ENCODE measurements at regions not wholly inside any gene's neighbourhood (a gene's known extent, or its start where the extent isn't known, plus 50 kb on each side); places are given as distances from the start of the nearest gene placed in this dataset.

DNA sequence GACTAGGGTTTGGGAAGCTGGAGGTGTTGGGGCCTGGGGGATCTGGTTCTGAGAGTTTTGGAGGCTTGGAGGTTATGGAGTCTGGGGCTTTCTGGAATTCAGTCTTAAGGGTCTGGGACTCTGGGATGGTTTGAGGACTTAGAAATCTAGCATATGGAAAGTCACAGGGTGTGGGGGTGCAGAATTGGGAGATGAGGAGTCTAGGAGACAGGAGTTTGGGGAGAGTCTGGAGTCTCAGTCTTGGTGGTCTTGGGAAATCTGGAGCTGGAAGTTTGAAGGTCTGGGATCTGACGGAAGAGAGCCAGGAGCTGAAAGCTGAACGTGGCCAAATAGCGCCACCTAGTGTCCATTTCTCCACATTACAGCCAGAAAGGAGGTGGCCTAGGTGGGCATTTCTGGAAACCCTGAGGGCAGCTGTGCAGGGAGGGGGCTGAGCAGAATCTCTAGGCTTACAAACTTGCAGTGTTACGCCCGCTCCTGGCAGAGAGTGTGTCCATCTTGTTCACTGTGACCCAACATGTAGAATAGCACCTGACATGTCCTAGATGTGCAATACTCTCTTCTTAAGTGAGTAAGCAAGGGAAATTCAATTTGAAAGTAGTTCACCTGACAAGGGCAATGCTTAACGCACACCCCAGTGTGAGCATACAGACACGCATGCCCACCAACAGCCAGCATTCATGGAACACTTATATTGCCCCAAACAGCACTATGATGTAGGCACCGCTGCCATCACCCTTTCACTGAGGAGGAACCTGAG lies 204.8 kb downstream of the TFCP2L1 start:
- TF ChIP-seq POU2F2 (IDR thresholded peaks at IDR 0.05; ENCODE audit: low read depth, low read length) (no peak), TAF1 (IDR thresholded peaks at IDR 0.05; ENCODE audit: low read depth, low read length) (no peak), SPI1 (IDR thresholded peaks at IDR 0.05; ENCODE audit: low read depth, low read length) (no peak), POLR2AphosphoS5 (IDR thresholded peaks at IDR 0.05; ENCODE audit: low read depth, low read length) (no peak)
- DNase-seq (ENCODE audit: insufficient read length, low spot score) = no peak
- peak; percentile 84 for FAIRE-seq

DNA sequence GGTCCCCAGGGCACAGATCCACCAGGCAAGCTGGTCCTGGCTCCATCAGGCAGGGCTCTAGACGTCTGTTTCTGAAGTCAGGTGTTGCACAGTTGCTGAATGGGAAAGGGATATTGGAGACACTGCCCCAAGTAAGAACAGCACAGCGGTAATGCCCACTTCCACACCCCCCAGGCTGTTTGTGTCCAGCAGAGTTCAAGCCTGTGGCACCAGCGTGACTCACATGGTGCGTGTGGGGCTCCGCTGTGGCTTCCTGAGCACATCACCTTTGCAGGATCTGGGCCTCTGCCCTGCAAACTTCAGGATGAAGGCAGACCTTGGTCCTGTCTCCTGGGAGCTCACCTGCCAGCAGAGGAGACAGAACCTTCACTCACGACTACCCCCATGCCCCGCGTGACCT lies 203.3 kb downstream of the TFCP2L1 start:
- FAIRE-seq (no peak), DNase-seq (ENCODE audit: insufficient read length, low spot score) (no peak)
- TF ChIP-seq PAX5 (IDR thresholded peaks at IDR 0.05; ENCODE audit: insufficient read depth, low read length, severe bottlenecking) (no peak), POLR2AphosphoS5 (IDR thresholded peaks at IDR 0.05; ENCODE audit: low read depth, low read length) (no peak), SPI1 (IDR thresholded peaks at IDR 0.05; ENCODE audit: low read depth, low read length) (no peak), POU2F2 (IDR thresholded peaks at IDR 0.05; ENCODE audit: low read depth, low read length) (no peak), POLR2A (IDR thresholded peaks at IDR 0.05; ENCODE audit: low read depth, low read length) (no peak), TAF1 (IDR thresholded peaks at IDR 0.05; ENCODE audit: low read depth, low read length) (no peak)

DNA sequence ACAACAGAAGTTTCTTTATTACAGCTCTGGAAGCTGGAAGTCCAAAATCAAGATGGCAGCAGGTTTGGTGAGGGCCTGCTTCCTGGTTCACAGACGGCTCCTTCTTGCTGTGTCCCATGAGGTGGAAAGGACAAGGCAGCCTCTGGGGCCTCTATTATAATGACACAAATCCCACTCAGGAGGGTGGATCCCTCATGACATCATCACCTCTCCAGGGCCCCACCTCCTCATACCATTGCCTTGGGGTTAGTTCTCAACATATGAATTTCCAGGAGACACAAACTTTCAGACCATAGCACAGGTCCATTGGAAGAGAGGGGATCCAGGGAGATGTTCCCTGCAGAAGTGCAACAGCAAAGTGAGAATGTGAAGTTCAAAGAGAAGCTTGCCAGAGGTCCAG lies 202.8 kb downstream of the TFCP2L1 start:
- DNase-seq (ENCODE audit: insufficient read length, low spot score) = no peak
- no peak for TF ChIP-seq SPI1 (IDR thresholded peaks at IDR 0.05; ENCODE audit: low read depth, low read length)
- TF ChIP-seq POLR2AphosphoS5 (IDR thresholded peaks at IDR 0.05; ENCODE audit: low read depth, low read length) = no peak
- TF ChIP-seq PAX5 (IDR thresholded peaks at IDR 0.05; ENCODE audit: insufficient read depth, low read length, severe bottlenecking) = no peak
- TF ChIP-seq POLR2A (IDR thresholded peaks at IDR 0.05; ENCODE audit: low read depth, low read length) = no peak
- TF ChIP-seq TAF1 (IDR thresholded peaks at IDR 0.05; ENCODE audit: low read depth, low read length) = no peak
- no peak for TF ChIP-seq POU2F2 (IDR thresholded peaks at IDR 0.05; ENCODE audit: low read depth, low read length)
- no peak for FAIRE-seq

DNA sequence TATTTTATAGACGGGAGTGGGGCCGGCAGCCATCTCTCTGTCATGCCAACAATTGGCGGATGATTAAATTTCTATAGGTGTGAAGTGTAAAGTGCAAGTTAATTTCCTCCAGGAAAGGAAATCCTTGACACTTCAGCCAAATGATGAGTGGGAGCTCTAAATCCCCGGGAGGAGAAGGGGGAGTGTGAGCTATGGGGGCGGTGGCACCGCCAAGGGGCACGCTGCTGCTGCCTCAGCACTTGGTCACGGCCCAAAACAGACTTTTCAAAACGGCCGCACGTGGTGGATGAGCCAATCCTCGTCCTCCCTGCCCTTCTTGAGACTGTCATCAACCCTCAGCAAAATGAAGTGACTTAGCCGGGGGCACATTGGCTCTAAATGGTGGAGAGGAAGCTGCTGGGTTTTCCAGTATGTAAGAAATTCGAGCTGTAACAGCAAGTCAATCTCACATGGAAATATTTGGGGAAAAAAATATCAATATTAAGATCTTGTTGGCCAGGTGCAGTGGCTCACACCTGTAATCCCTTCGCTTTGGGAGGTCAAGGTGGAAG lies 200.8 kb downstream of the TFCP2L1 start:
- DNase-seq (ENCODE audit: insufficient read length, low spot score) (no peak), FAIRE-seq (no peak)
- TF ChIP-seq TAF1 (IDR thresholded peaks at IDR 0.05; ENCODE audit: low read depth, low read length) (no peak), POLR2A (IDR thresholded peaks at IDR 0.05; ENCODE audit: low read depth, low read length) (no peak), POLR2AphosphoS5 (IDR thresholded peaks at IDR 0.05; ENCODE audit: low read depth, low read length) (no peak), POU2F2 (IDR thresholded peaks at IDR 0.05; ENCODE audit: low read depth, low read length) (no peak), SPI1 (IDR thresholded peaks at IDR 0.05; ENCODE audit: low read depth, low read length) (no peak), PAX5 (IDR thresholded peaks at IDR 0.05; ENCODE audit: insufficient read depth, low read length, severe bottlenecking) (no peak)

DNA sequence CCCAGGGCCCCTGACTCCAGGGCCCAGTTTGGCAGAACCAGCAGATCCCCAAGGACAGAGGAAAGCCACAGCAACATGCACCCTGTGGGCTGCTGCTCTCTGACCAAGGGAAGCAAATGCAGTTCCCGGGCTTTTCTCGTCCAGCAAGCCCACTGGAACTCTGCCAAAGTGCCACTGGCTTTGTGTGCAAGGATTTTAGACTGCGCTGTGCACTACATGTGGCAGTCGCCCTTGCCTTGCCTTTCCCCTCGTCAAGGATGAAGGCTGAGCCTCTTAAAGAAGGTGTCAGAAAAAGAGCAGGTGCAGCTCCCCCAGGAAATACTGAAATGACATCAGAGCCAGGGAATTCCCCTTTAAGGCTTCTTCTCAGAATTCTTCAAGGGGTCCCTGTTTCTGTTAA lies 199.2 kb downstream of the TFCP2L1 start:
- FAIRE-seq = no peak
- no peak for DNase-seq (ENCODE audit: insufficient read length, low spot score)
- TF ChIP-seq POU2F2 (IDR thresholded peaks at IDR 0.05; ENCODE audit: low read depth, low read length) (no peak), PAX5 (IDR thresholded peaks at IDR 0.05; ENCODE audit: insufficient read depth, low read length, severe bottlenecking) (no peak)

DNA sequence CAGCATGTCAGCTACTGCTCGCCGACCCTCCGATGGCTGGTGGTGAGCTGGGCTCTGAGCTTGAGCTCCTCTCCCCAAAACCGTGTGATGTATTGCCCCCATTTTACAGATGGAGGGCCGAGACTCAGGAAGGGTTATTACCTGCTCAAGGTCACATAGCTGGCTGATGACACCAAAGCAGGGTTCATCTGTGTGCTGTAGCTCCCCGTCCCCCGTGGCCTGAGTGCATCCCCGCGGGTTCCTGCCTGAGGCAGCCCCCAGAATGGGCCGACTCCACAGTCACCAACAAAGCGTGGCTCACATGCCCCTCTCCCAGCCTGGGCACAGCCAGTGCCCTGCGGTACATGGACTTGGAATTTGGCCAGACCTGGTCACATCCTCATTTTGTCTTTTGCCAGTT lies 198.6 kb downstream of the TFCP2L1 start:
- FAIRE-seq (no peak), DNase-seq (ENCODE audit: insufficient read length, low spot score) (no peak)
- no peak for TF ChIP-seq POLR2A (IDR thresholded peaks at IDR 0.05; ENCODE audit: low read depth, low read length)
- no peak for TF ChIP-seq SPI1 (IDR thresholded peaks at IDR 0.05; ENCODE audit: low read depth, low read length)
- TF ChIP-seq PAX5 (IDR thresholded peaks at IDR 0.05; ENCODE audit: insufficient read depth, low read length, severe bottlenecking) = no peak
- no peak for TF ChIP-seq POLR2AphosphoS5 (IDR thresholded peaks at IDR 0.05; ENCODE audit: low read depth, low read length)
- TF ChIP-seq POU2F2 (IDR thresholded peaks at IDR 0.05; ENCODE audit: low read depth, low read length) = no peak
- no peak for TF ChIP-seq TAF1 (IDR thresholded peaks at IDR 0.05; ENCODE audit: low read depth, low read length)

DNA sequence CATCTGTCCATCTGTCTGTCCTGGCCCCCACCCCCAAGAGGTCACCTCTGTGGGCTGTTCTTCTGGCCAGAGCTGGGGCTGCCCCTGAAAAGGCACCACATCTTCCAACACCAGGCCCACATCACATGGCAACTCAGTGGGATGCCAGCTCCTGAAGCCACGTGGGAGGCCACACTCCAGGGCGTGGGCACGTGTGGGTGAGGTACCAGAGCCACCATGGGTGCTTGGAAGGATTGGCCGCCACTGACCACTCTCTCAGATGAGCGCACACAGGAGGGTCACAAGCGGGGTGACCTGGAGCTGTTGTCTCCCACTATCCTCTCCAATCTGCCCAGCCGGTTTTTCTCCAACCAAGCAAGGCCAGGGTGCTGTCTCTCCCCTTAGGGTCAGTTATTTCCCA lies 197.9 kb downstream of the TFCP2L1 start:
- FAIRE-seq = no peak
- DNase-seq (ENCODE audit: insufficient read length, low spot score) = no peak
- TF ChIP-seq POLR2A (IDR thresholded peaks at IDR 0.05; ENCODE audit: low read depth, low read length) (no peak), POU2F2 (IDR thresholded peaks at IDR 0.05; ENCODE audit: low read depth, low read length) (no peak), POLR2AphosphoS5 (IDR thresholded peaks at IDR 0.05; ENCODE audit: low read depth, low read length) (no peak), SPI1 (IDR thresholded peaks at IDR 0.05; ENCODE audit: low read depth, low read length) (no peak), PAX5 (IDR thresholded peaks at IDR 0.05; ENCODE audit: insufficient read depth, low read length, severe bottlenecking) (no peak)

DNA sequence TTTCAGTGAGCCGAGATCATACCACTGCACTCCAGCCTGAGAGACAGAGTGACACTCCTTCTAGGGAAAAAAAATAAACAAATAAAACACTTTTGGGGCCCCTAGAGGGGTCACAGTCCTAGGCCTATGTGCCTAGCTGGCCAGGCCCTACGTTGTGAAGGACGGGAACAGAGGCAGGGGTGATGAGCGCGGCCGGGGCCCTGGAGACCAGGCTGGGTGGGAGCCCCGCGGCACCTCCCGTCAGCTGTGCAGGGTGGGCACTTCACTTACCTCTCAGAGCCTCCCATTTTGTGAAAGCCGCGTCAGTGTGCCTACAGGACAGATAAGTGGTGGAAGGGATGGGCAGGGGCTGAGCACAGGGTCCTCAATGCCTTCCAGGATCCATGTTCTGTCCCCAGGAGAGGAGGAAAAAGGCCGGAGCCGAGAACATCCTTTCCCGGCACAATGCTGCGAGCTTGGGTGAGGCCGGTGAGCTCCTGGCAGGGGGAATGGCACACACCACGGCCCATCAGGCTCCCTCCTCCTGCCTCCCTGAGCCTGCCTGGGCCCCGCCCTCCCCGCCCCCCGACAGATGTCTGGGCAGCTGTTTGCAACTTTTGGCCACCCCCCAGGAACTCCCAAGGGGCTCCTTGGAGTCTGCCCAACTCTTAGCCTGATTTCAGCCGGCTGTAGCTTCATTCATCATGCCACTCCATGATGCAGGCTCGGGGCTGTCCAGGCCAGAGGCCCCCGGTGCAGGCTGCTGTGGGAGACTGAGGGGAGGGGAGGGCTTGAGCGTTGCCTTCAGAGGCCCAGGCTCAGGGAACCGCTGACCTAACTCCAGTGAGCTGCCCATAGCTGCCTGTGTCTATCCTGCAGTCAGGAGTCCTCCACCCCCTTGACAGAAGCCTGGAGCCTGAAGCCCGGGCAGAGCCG lies 196.5 kb downstream of the TFCP2L1 start:
- DNase-seq (ENCODE audit: insufficient read length, low spot score) (no peak), FAIRE-seq (no peak)
- TF ChIP-seq POLR2AphosphoS5 (IDR thresholded peaks at IDR 0.05; ENCODE audit: low read depth, low read length) (no peak), SPI1 (IDR thresholded peaks at IDR 0.05; ENCODE audit: low read depth, low read length) (no peak), POLR2A (IDR thresholded peaks at IDR 0.05; ENCODE audit: low read depth, low read length) (no peak), POU2F2 (IDR thresholded peaks at IDR 0.05; ENCODE audit: low read depth, low read length) (no peak), PAX5 (IDR thresholded peaks at IDR 0.05; ENCODE audit: insufficient read depth, low read length, severe bottlenecking) (no peak), TAF1 (IDR thresholded peaks at IDR 0.05; ENCODE audit: low read depth, low read length) (no peak)

DNA sequence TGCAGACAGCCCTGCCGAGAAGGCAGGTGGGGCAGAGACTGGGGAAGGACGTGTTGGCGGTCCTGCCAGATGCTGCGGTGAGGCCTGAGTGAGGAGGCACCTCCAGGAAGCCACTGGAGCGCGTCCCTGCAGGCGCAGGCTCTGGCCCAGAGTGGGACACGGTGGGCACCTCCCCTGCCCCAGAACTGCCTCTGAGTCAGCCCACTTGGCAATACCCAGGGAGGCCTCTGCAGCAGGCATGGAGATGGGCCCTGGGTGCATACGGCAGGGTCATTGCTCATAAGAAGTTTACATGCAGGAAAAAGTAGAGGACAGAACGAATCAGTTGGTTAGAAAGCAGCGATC lies 195.9 kb downstream of the TFCP2L1 start:
- FAIRE-seq (no peak), DNase-seq (ENCODE audit: insufficient read length, low spot score) (no peak)
- no peak for TF ChIP-seq POU2F2 (IDR thresholded peaks at IDR 0.05; ENCODE audit: low read depth, low read length)
- no peak for TF ChIP-seq PAX5 (IDR thresholded peaks at IDR 0.05; ENCODE audit: insufficient read depth, low read length, severe bottlenecking)
- no peak for TF ChIP-seq POLR2AphosphoS5 (IDR thresholded peaks at IDR 0.05; ENCODE audit: low read depth, low read length)
- no peak for TF ChIP-seq TAF1 (IDR thresholded peaks at IDR 0.05; ENCODE audit: low read depth, low read length)
- TF ChIP-seq POLR2A (IDR thresholded peaks at IDR 0.05; ENCODE audit: low read depth, low read length) = no peak
